Astrocyte of the hippocampus (primary cell): ENCODE measurements at regions not wholly inside any gene's neighbourhood (a gene's known extent, or its start where the extent isn't known, plus 50 kb on each side); places are given as distances from the start of the nearest gene placed in this dataset.

Experiments used
- DNase-seq: peaks from one replicate; pipeline ENCODE4 v3.0.0; 2011; ENCODE audit warnings: low read depth, low spot score

- DNase-seq: no peak
These were observed 90.2 kb upstream of the SKOR2 start for GRCh38 chr18:47341678-47342077.

- no peak for DNase-seq
These were observed 83.5 kb upstream of the SKOR2 start for GRCh38 chr18:47334966-47335365.

- DNase-seq: no peak
These were observed 82.6 kb upstream of the SKOR2 start for GRCh38 chr18:47333926-47334635.

- no peak for DNase-seq
These were observed 80.2 kb upstream of the SKOR2 start for GRCh38 chr18:47331641-47332040.

- no peak for DNase-seq
These were observed 79.6 kb upstream of the SKOR2 start for GRCh38 chr18:47331026-47331425.

- DNase-seq: no peak
These were observed 71.7 kb upstream of the SKOR2 start for GRCh38 chr18:47323158-47323557.

GRCh38 chr18:47321815-47322214 is 70.4 kb upstream of the SKOR2 start:
- no peak for DNase-seq

GRCh38 chr18:47317824-47318508 is 66.5 kb upstream of the SKOR2 start:
- DNase-seq: no peak

- DNase-seq: no peak
These were observed 65.5 kb upstream of the SKOR2 start for GRCh38 chr18:47316924-47317323.

- no peak for DNase-seq
These were observed 62.4 kb upstream of the SKOR2 start for GRCh38 chr18:47313901-47314300.

- DNase-seq: no peak
These were observed 60.1 kb upstream of the SKOR2 start for GRCh38 chr18:47311585-47311984.
